ENCODE measurements at regions not wholly inside any gene's neighbourhood (a gene's known extent, or its start where the extent isn't known, plus 50 kb on each side); places are given as distances from the start of the nearest gene placed in this dataset.

- DNase-seq = no peak
- intact Hi-C loops (cut with DNase I) = no loop called here
- ATAC-seq (ENCODE audit: poor library complexity) = no peak
Measured at GRCh38 chr9:17938035-17938655, 359.3 kb downstream of the SH3GL2 start.

GRCh38 chr9:17942498-17942897 is 363.6 kb downstream of the SH3GL2 start:
- DNase-seq (no peak), ATAC-seq (ENCODE audit: poor library complexity) (no peak)
- intact Hi-C loops (cut with DNase I) = no loop called here

- intact Hi-C loops (cut with DNase I) = no loop called here
- DNase-seq (no peak), ATAC-seq (ENCODE audit: poor library complexity) (no peak)
Measured at GRCh38 chr9:17955409-17955808, 376.5 kb downstream of the SH3GL2 start.

- ATAC-seq (ENCODE audit: poor library complexity) (no peak), DNase-seq (no peak)
- intact Hi-C loops (cut with DNase I) = no loop called here
Measured at GRCh38 chr9:17958363-17958762, 379.5 kb downstream of the SH3GL2 start.

- peak; percentile 76 for ATAC-seq (ENCODE audit: poor library complexity)
Measured at GRCh38 chr9:17962747-17963146, 383.9 kb downstream of the SH3GL2 start.

GRCh38 chr9:17963498-17963897 is 384.6 kb downstream of the SH3GL2 start:
- ATAC-seq (ENCODE audit: poor library complexity) (no peak), DNase-seq (no peak)
- intact Hi-C loops (cut with DNase I) = no loop called here

More at GRCh38 chr9:17962747-17963146, 383.9 kb downstream of the SH3GL2 start:
- DNase-seq = peak; percentile 35
- intact Hi-C loops (cut with DNase I) = no loop called here

- ATAC-seq (ENCODE audit: poor library complexity) (no peak), DNase-seq (no peak)
- intact Hi-C loops (cut with DNase I) = no loop called here
Measured at GRCh38 chr9:17967731-17968130, 388.9 kb downstream of the SH3GL2 start.

- no peak for ATAC-seq (ENCODE audit: poor library complexity)
- no peak for DNase-seq
- intact Hi-C loops (cut with DNase I) = no loop called here
Measured at GRCh38 chr9:17969232-17969631, 390.4 kb downstream of the SH3GL2 start.

GRCh38 chr9:17970277-17970676 is 391.4 kb downstream of the SH3GL2 start:
- no peak for DNase-seq
- ATAC-seq (ENCODE audit: poor library complexity) = no peak
- intact Hi-C loops (cut with DNase I) = no loop called here

GRCh38 chr9:17978773-17979172 is 399.9 kb downstream of the SH3GL2 start:
- DNase-seq (no peak), ATAC-seq (ENCODE audit: poor library complexity) (no peak)
- intact Hi-C loops (cut with DNase I) = no loop called here

- ATAC-seq (ENCODE audit: poor library complexity) = no peak
- DNase-seq = no peak
- intact Hi-C loops (cut with DNase I) = no loop called here
Measured at GRCh38 chr9:17986595-17986994, 407.7 kb downstream of the SH3GL2 start.

GRCh38 chr9:17987189-17987588 is 408.3 kb downstream of the SH3GL2 start:
- ATAC-seq (ENCODE audit: poor library complexity) = no peak
- intact Hi-C loops (cut with DNase I) = no loop called here
- no peak for DNase-seq

GRCh38 chr9:17988489-17988888 is 409.6 kb downstream of the SH3GL2 start:
- intact Hi-C loops (cut with DNase I) = no loop called here
- ATAC-seq (ENCODE audit: poor library complexity) = no peak
- no peak for DNase-seq

- ATAC-seq (ENCODE audit: poor library complexity) = no peak
- intact Hi-C loops (cut with DNase I) = no loop called here
- DNase-seq = no peak
Measured at GRCh38 chr9:17990602-17991001, 411.7 kb downstream of the SH3GL2 start.

- intact Hi-C loops (cut with DNase I) = no loop called here
Measured at GRCh38 chr9:17993024-17993423, 414.2 kb downstream of the SH3GL2 start.

GRCh38 chr9:17994695-17995425 is 416.0 kb downstream of the SH3GL2 start:
- intact Hi-C loops (cut with DNase I) = no loop called here
- ATAC-seq (ENCODE audit: poor library complexity) = no peak

More at GRCh38 chr9:17993024-17993423, 414.2 kb downstream of the SH3GL2 start:
- ATAC-seq (ENCODE audit: poor library complexity) = no peak
- no peak for DNase-seq

GRCh38 chr9:17996728-17997127 is 417.9 kb downstream of the SH3GL2 start:
- DNase-seq (no peak), ATAC-seq (ENCODE audit: poor library complexity) (no peak)
- intact Hi-C loops (cut with DNase I) = no loop called here

More at GRCh38 chr9:17994695-17995425, 416.0 kb downstream of the SH3GL2 start:
- DNase-seq = no peak

- ATAC-seq (ENCODE audit: poor library complexity) = no peak
Measured at GRCh38 chr9:18002718-18003438, 424.0 kb downstream of the SH3GL2 start.

GRCh38 chr9:18006591-18006990 is 427.7 kb downstream of the SH3GL2 start:
- DNase-seq = no peak
- intact Hi-C loops (cut with DNase I) = no loop called here
- no peak for ATAC-seq (ENCODE audit: poor library complexity)

More at GRCh38 chr9:18002718-18003438, 424.0 kb downstream of the SH3GL2 start:
- intact Hi-C loops (cut with DNase I) = no loop called here
- no peak for DNase-seq

GRCh38 chr9:18007621-18008020 is 428.8 kb downstream of the SH3GL2 start:
- no peak for ATAC-seq (ENCODE audit: poor library complexity)
- no peak for DNase-seq
- intact Hi-C loops (cut with DNase I) = no loop called here

Data from Right ventricle myocardium superior (tissue), 1 donor.